ENCODE measurements at regions not wholly inside any gene's neighbourhood (a gene's known extent, or its start where the extent isn't known, plus 50 kb on each side); places are given as distances from the start of the nearest gene placed in this dataset.

DNA sequence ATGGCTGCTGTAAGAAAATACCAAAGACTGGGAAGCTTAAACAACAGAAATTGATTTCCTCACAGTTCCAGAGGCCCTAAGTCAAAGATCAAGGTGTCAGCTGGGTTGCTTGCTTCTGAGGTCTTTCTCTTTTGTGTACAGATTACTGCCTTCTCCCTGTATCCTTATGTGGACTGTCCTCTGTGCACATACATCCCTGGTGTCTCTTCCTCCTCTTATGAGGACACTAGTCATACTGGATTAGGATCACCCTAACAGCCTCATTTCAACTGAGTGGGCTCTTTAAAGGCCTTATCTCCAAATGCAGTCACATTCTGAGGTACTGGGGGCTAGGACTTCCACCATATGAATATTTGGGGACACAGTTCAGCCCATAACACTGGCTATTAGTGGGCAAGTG, 130.0 kb upstream of the DTNBP1 start:
- no peak for DNase-seq (ENCODE audit: extremely low spot score)
- ChIA-PET POLR2A (no interaction called here), CTCF (no interaction called here)
- TF ChIP-seq FOXK2 (IDR thresholded peaks at IDR 0.05), result no peak
- TF ChIP-seq ARNT (IDR thresholded peaks at IDR 0.05), result no peak
- TF ChIP-seq, protein P1, sequence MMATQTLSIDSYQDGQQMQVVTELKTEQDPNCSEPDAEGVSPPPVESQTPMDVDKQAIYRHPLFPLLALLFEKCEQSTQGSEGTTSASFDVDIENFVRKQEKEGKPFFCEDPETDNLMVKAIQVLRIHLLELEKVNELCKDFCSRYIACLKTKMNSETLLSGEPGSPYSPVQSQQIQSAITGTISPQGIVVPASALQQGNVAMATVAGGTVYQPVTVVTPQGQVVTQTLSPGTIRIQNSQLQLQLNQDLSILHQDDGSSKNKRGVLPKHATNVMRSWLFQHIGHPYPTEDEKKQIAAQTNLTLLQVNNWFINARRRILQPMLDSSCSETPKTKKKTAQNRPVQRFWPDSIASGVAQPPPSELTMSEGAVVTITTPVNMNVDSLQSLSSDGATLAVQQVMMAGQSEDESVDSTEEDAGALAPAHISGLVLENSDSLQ (IDR thresholded peaks at IDR 0.05), result no peak

DNA sequence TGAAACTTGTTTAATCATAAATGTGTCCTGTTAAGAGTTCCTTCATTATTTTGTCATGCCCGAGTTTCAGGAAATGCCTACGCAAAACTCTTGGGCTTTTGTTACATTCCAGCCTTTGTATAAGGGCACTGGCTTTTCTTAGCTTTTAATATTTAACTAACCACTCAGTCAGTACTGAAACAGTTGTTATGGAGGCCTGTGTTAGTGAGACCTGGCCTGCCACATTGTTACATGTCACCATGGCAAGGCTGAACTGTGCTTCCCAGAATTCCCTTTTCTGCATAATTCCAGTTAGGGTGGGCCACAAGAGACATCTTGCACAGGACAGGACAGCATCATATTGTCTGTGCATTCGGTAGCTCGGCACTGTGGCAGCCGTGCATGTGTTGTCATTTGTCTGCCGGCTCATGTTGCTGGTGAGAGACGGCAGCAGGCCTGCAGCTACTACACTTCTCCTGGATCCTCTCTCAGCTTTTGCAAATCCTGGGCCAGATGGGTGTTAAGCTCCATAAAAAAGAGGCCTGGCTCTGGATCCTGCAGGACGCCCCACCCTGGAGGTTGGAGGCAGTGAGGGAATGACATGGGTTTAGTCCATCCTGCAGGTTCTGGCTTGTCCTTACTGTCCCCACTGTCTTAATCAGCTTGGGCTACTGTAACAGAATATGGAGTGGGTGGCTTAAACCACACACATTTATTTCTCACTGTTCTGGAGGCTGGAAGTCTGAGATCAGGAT, 128.8 kb upstream of the DTNBP1 start:
- DNase-seq (ENCODE audit: extremely low spot score), result no peak
- TF ChIP-seq, protein P1 (IDR thresholded peaks at IDR 0.05), result no peak
- no peak for TF ChIP-seq L3MBTL2 (conservative IDR thresholded peaks at IDR 0.05)
- POLR2A ChIA-PET, result no interaction called here
- CTCF ChIA-PET, result no interaction called here

DNA sequence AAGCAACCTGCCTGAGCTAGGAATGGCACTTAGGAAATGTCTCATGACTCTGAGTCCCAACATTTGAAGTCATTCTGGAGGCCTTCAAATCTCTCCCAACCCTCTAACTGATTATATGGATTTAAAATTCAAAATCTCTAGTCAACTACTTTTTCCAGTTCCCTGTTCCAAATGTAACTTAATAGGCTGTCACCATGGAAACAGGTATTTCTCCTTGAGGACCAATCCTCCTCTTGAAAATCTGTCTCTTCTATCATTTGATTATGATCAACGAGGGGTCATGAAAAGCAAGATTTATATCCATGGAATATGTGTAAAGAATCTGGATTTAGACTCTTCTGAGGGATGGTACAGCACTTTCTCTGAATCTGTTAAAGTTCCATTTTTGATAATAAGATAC, 127.3 kb upstream of the DTNBP1 start:
- CTCF ChIA-PET, result no interaction called here
- DNase-seq (ENCODE audit: extremely low spot score), result no peak
- POLR2A ChIA-PET, result no interaction called here
- no peak for TF ChIP-seq CTBP1 (IDR thresholded peaks at IDR 0.05; ENCODE audit: borderline replicate concordance)
- no peak for TF ChIP-seq ZNF384 (IDR thresholded peaks at IDR 0.05)
- no peak for TF ChIP-seq TARDBP (IDR thresholded peaks at IDR 0.05)
- no peak for TF ChIP-seq SP1 (IDR thresholded peaks at IDR 0.05)
- TF ChIP-seq, protein P1 (IDR thresholded peaks at IDR 0.05), result no peak
- no peak for TF ChIP-seq HDGF (IDR thresholded peaks at IDR 0.05; ENCODE audit: borderline replicate concordance)
- no peak for TF ChIP-seq FOXM1 (IDR thresholded peaks at IDR 0.05; ENCODE audit: borderline replicate concordance)
- no peak for TF ChIP-seq ELF4 (IDR thresholded peaks at IDR 0.05)
- no peak for TF ChIP-seq LEF1 (IDR thresholded peaks at IDR 0.05; ENCODE audit: borderline replicate concordance)
- TF ChIP-seq L3MBTL2 (conservative IDR thresholded peaks at IDR 0.05), result no peak
- TF ChIP-seq SUZ12 (IDR thresholded peaks at IDR 0.05), result no peak
- no peak for TF ChIP-seq FOXK2 (IDR thresholded peaks at IDR 0.05)
- no peak for TF ChIP-seq ARNT (IDR thresholded peaks at IDR 0.05)
- no peak for TF ChIP-seq FOXA1 (IDR thresholded peaks at IDR 0.05)
- TF ChIP-seq NFRKB (IDR thresholded peaks at IDR 0.05), result no peak
- TF ChIP-seq BHLHE40 (IDR thresholded peaks at IDR 0.05; ENCODE audit: borderline replicate concordance), result no peak

DNA sequence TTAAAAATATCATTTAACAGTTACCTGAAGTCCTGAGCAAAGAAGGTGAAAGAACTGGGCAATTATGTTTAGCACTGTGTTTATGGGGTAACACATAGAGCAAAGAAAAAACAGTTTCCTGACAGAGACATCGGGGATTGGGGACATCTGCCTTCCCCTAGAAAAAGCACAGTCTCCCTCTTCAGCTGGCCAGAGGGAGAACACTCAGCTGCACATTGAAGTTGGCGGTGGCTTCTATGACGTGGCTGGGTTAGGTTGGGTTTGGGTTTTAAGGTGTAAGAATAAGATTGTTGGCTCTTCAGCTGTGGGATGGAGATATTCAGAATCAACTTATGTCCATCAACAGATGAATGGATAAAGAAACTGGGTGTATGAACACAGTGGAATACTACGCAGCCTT, 124.0 kb upstream of the DTNBP1 start:
- ChIA-PET POLR2A (no interaction called here), CTCF (no interaction called here)
- no peak for DNase-seq (ENCODE audit: extremely low spot score)
- TF ChIP-seq FOXM1 (IDR thresholded peaks at IDR 0.05; ENCODE audit: borderline replicate concordance) (no peak), HDGF (IDR thresholded peaks at IDR 0.05; ENCODE audit: borderline replicate concordance) (no peak), SUZ12 (IDR thresholded peaks at IDR 0.05) (no peak), NFRKB (IDR thresholded peaks at IDR 0.05) (no peak), L3MBTL2 (conservative IDR thresholded peaks at IDR 0.05) (no peak), SP1 (IDR thresholded peaks at IDR 0.05) (no peak), TARDBP (IDR thresholded peaks at IDR 0.05) (no peak), FOXA1 (IDR thresholded peaks at IDR 0.05) (no peak), CTBP1 (IDR thresholded peaks at IDR 0.05; ENCODE audit: borderline replicate concordance) (no peak), ARNT (IDR thresholded peaks at IDR 0.05) (no peak), ZNF384 (IDR thresholded peaks at IDR 0.05) (no peak), FOXK2 (IDR thresholded peaks at IDR 0.05) (no peak), BHLHE40 (IDR thresholded peaks at IDR 0.05; ENCODE audit: borderline replicate concordance) (no peak), LEF1 (IDR thresholded peaks at IDR 0.05; ENCODE audit: borderline replicate concordance) (no peak), ELF4 (IDR thresholded peaks at IDR 0.05) (no peak)
- TF ChIP-seq, protein P1 (IDR thresholded peaks at IDR 0.05), result no peak

DNA sequence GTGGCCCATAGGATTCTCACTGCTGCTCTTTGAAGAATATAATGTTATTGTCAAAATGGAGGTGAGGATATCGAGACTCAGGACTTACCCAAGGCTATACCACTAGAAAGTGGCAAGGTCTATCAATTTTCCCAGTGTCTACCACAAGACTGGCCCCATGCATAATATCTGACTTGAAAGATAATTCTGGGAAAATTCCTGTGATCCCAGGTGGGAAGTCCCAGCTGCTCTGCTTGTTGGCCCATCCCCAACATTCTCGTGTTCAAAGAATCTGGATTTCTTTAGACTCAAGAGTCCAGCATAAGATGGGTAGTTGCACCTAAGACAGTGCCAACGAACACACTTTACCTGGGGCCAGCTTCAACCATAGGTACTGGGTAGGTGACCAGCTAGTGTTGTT, 120.7 kb upstream of the DTNBP1 start:
- DNase-seq (ENCODE audit: extremely low spot score), result no peak
- TF ChIP-seq, protein P1 (IDR thresholded peaks at IDR 0.05), result no peak
- TF ChIP-seq NFRKB (IDR thresholded peaks at IDR 0.05) (no peak), TARDBP (IDR thresholded peaks at IDR 0.05) (no peak), LEF1 (IDR thresholded peaks at IDR 0.05; ENCODE audit: borderline replicate concordance) (no peak), L3MBTL2 (conservative IDR thresholded peaks at IDR 0.05) (no peak), SUZ12 (IDR thresholded peaks at IDR 0.05) (no peak), ZNF384 (IDR thresholded peaks at IDR 0.05) (no peak), ELF4 (IDR thresholded peaks at IDR 0.05) (no peak), ARNT (IDR thresholded peaks at IDR 0.05) (no peak), FOXM1 (IDR thresholded peaks at IDR 0.05; ENCODE audit: borderline replicate concordance) (no peak), HDGF (IDR thresholded peaks at IDR 0.05; ENCODE audit: borderline replicate concordance) (no peak), BHLHE40 (IDR thresholded peaks at IDR 0.05; ENCODE audit: borderline replicate concordance) (no peak), FOXA1 (IDR thresholded peaks at IDR 0.05) (no peak)
- ChIA-PET POLR2A (no interaction called here), CTCF (interaction anchor here (0.6 kb wide), 1 partner anchor 90 kb away, joined by 3 read pairs; no protein-coding TSS in a partner anchor)

Measured in HEK293T (cell line).